ENCODE measurements at regions not wholly inside any gene's neighbourhood (a gene's known extent, or its start where the extent isn't known, plus 50 kb on each side); places are given as distances from the start of the nearest gene placed in this dataset.

DNA sequence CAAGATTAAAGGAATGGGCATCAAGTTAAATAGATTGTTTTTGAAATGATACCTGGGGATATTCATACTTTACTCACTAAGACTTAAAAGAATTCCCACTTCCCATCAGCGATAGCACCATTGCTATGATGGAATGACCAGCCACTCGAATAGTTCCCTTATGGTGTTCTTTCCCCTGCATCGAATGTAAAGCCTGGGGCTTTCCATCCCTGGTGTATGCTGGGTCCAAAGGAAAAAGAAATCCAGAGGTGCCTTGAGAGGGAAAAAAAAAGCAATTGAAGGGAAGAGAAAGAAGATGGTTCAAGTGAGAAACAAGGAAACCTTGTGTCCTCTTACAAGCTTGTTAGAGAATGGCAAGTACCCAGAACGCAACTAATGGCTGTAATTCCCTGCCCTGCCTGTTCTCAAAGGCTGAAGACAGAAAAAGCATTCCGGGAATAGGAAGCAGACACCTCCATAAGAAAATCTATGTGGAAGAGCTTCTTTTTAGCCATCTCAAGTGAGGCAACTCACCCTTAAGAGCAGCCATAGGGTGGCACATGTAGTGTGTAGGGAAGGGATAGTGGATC lies 351.1 kb upstream of the DAB2 start:
- no peak for DNase-seq
- H4K5ac ChIP-seq (ENCODE audit: insufficient read length, low read depth, low read length): no peak overlapping the region
- H3K79me2 ChIP-seq (ENCODE audit: insufficient read depth, low read length): no peaks in the 10 kb centered on the region
- no peak overlapping the region for H3K18ac ChIP-seq (ENCODE audit: insufficient read length, low read depth, low read length)
- no peaks in the 10 kb centered on the region for H3K9me3 ChIP-seq (ENCODE audit: control insufficient read depth, low read depth, low read length)
- Mint-ChIP-seq H3K4me3 (no peak overlapping the region), H3K4me1 (peaks cover 9 to 10% of the 10 kb centered on the region in 2 experiments), H3K9me3 (no peaks in the 10 kb centered on the region; a peak in 1 of 5 replicates), H3K27ac (no peak overlapping the region), H3K27me3 (ENCODE audit: low read depth) (no peaks in the 10 kb centered on the region), H3K36me3 (ENCODE audit: insufficient read depth in 1 of 3, low read depth in 3 of 3) (no peaks in the 10 kb centered on the region)
- no peak overlapping the region for H3K14ac ChIP-seq (ENCODE audit: insufficient read depth, low read length)
- no peak overlapping the region for H3K4ac ChIP-seq (ENCODE audit: low read depth, low read length)
- H4K8ac ChIP-seq (replicated peaks; ENCODE audit: insufficient read length, low read depth, low read length): no peak overlapping the region
- no peak overlapping the region for H2BK120ac ChIP-seq (ENCODE audit: low read depth, low read length, poor library complexity, severe bottlenecking)
- TF ChIP-seq CTCF (conservative IDR thresholded peaks at IDR 0.05): no peak
- H2AK5ac ChIP-seq (ENCODE audit: insufficient read length, low read length): no peak overlapping the region
- no peak overlapping the region for H3K9ac ChIP-seq (ENCODE audit: extremely low read depth, insufficient read length, low read length)
- no peak overlapping the region for H2BK5ac ChIP-seq (ENCODE audit: insufficient read length, low read length)
- no peak overlapping the region for H2BK20ac ChIP-seq (ENCODE audit: low read depth, low read length, poor library complexity, severe bottlenecking)
- 0 out of 2 replicates have a peak, but pooled peaks cover 2% of the 10 kb centered on the region for H3K4me1 ChIP-seq (ENCODE audit: insufficient read depth, low read length)
- no peaks in the 10 kb centered on the region for H3K23me2 ChIP-seq (ENCODE audit: insufficient read length, low read depth, low read length, poor library complexity, severe bottlenecking)
- H3K23ac ChIP-seq (ENCODE audit: insufficient read length, low read depth, low read length): no peak overlapping the region
- no peaks in the 10 kb centered on the region for H4K20me1 ChIP-seq (ENCODE audit: control insufficient read depth, insufficient read depth, insufficient read length)
- H3K4me2 ChIP-seq (ENCODE audit: insufficient read depth, insufficient read length, low read length): no peak overlapping the region
- no peak overlapping the region for H2AFZ ChIP-seq (ENCODE audit: low read length)
- no peak overlapping the region for H3T11ph ChIP-seq (ENCODE audit: low read length)
- no peak overlapping the region for H3K27ac ChIP-seq (ENCODE audit: insufficient read length, low read depth, low read length)
- no peaks in the 10 kb centered on the region for H3K79me1 ChIP-seq (ENCODE audit: insufficient read depth, low read depth, low read length, poor library complexity, severe bottlenecking)
- H2BK12ac ChIP-seq (ENCODE audit: insufficient read length, low read depth, low read length): no peak overlapping the region
- no peak overlapping the region for H4K91ac ChIP-seq (ENCODE audit: insufficient read length, low read depth, low read length)
- H3K27me3 ChIP-seq (ENCODE audit: insufficient read depth, low read length): no peaks in the 10 kb centered on the region; the same call in 1 of the 2 replicates
- H2BK15ac ChIP-seq (ENCODE audit: low read depth, low read length): no peak overlapping the region
- WGBS (ENCODE audit: extremely low coverage, insufficient read length, low lambda C conversion rate): no CpG with 5 or more reads among the region's 5 CpGs
- no peak overlapping the region for H3K56ac ChIP-seq (ENCODE audit: insufficient read length, low read depth, low read length)

All from H9 (cell line).